ENCODE measurements at regions not wholly inside any gene's neighbourhood (a gene's known extent, or its start where the extent isn't known, plus 50 kb on each side); places are given as distances from the start of the nearest gene placed in this dataset.

DNA sequence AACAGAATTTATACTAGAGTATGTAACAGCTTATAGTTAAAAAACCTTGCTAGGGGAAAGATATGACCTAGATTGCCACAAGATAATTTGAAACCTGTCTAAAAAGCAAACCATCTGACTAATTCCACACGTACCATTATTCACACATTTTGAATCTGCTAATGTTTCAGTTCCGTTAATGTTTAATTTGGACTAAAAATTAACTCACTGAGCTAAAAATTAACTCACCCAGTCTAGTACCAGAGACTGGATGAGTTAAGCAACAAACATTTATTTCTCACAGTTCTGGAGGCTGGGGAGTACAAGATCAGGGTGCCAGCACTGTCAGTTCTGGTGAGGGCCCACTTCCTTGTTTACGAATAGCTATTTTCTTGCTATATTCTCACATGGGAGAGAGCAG is 231.5 kb upstream of the DIAPH2 start:
- Histone ChIP-seq H3K27ac (ENCODE audit: low read depth, low read length) (no peak overlapping the region), H3K4me3 (ENCODE audit: low read depth, low read length) (no peak overlapping the region), H3K27me3 (ENCODE audit: control insufficient read depth, insufficient read depth, low read length) (no peaks in the 10 kb centered on the region), H3K9me3 (ENCODE audit: control insufficient read depth, insufficient read depth, low read length) (no peaks in the 10 kb centered on the region)
- no peak for DNase-seq (ENCODE audit: low read depth, low spot score)
- TF ChIP-seq, protein P1, sequence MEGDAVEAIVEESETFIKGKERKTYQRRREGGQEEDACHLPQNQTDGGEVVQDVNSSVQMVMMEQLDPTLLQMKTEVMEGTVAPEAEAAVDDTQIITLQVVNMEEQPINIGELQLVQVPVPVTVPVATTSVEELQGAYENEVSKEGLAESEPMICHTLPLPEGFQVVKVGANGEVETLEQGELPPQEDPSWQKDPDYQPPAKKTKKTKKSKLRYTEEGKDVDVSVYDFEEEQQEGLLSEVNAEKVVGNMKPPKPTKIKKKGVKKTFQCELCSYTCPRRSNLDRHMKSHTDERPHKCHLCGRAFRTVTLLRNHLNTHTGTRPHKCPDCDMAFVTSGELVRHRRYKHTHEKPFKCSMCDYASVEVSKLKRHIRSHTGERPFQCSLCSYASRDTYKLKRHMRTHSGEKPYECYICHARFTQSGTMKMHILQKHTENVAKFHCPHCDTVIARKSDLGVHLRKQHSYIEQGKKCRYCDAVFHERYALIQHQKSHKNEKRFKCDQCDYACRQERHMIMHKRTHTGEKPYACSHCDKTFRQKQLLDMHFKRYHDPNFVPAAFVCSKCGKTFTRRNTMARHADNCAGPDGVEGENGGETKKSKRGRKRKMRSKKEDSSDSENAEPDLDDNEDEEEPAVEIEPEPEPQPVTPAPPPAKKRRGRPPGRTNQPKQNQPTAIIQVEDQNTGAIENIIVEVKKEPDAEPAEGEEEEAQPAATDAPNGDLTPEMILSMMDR (IDR thresholded peaks at IDR 0.05; ENCODE audit: low read depth, low read length): no peak
- ChIA-PET POLR2A (no interaction called here), CTCF (no interaction called here)

DNA sequence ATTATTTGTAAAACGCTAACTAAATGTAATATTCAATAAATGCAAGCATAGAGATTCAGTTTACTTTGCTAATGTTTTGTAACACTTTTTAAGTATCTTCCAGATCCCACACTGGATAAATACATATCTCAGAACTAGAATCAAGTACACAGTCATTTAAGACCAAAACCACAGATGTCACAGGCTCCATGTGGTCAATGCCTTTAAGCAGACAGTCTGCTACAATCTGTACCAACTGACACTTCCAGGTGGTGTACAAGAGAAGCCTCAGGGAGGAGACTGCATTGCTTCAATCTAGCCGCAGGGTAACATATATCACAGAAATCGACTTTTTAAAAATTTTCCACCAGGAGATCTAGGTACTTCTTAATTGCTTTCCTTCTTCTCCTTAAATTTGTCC is 229.6 kb upstream of the DIAPH2 start:
- CTCF ChIA-PET: no interaction called here
- DNase-seq (ENCODE audit: low read depth, low spot score): no peak

DNA sequence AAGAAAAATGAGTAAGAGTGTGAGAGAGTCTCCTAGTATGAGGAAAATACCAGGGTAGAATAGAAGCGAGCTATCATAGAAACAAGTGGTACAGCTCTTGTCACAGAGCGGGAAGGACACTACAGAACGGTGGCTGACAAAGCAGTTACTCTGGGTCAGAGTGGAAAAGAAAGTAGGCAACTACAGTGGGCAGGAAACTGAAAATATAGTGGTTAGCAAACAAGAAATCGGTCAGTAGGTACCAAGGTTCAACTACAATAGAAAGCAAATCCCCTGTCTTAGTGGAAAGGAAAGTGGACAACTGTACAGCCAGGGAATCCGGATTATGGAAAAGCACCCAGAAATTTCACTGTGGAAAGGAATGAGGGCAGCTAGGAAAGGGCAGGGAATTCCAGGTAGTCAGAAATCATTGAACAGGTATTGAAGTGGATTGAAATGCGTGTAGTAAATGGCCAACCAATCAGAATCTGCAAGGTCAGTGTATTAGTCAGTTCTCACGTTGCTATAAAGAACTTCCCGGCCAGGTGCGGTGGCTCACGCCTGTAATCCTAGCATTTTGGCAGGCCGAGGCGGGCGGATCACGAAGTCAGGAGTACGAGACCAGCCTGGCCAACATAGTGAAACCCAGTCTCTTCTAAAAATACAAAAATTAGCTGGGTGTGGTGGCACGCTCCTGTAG is 219.6 kb upstream of the DIAPH2 start:
- no peak for DNase-seq (ENCODE audit: low read depth, low spot score)
- Histone ChIP-seq H3K27ac (ENCODE audit: low read depth, low read length) (no peak overlapping the region), H3K9me3 (ENCODE audit: control insufficient read depth, insufficient read depth, low read length) (no peaks in the 10 kb centered on the region), H3K27me3 (ENCODE audit: control insufficient read depth, insufficient read depth, low read length) (no peaks in the 10 kb centered on the region), H3K4me3 (ENCODE audit: low read depth, low read length) (no peak overlapping the region)
- ChIA-PET CTCF (no interaction called here), POLR2A (no interaction called here)
- TF ChIP-seq, protein P1 (IDR thresholded peaks at IDR 0.05; ENCODE audit: low read depth, low read length): no peak

More for the DNA sequence above, 229.6 kb upstream of the DIAPH2 start:
- POLR2A ChIA-PET: no interaction called here
- Histone ChIP-seq H3K9me3 (ENCODE audit: control insufficient read depth, insufficient read depth, low read length) (no peaks in the 10 kb centered on the region), H3K27me3 (ENCODE audit: control insufficient read depth, insufficient read depth, low read length) (no peaks in the 10 kb centered on the region), H3K27ac (ENCODE audit: low read depth, low read length) (no peak overlapping the region), H3K4me3 (ENCODE audit: low read depth, low read length) (no peak overlapping the region)
- TF ChIP-seq, protein P1 (IDR thresholded peaks at IDR 0.05; ENCODE audit: low read depth, low read length): no peak

DNA sequence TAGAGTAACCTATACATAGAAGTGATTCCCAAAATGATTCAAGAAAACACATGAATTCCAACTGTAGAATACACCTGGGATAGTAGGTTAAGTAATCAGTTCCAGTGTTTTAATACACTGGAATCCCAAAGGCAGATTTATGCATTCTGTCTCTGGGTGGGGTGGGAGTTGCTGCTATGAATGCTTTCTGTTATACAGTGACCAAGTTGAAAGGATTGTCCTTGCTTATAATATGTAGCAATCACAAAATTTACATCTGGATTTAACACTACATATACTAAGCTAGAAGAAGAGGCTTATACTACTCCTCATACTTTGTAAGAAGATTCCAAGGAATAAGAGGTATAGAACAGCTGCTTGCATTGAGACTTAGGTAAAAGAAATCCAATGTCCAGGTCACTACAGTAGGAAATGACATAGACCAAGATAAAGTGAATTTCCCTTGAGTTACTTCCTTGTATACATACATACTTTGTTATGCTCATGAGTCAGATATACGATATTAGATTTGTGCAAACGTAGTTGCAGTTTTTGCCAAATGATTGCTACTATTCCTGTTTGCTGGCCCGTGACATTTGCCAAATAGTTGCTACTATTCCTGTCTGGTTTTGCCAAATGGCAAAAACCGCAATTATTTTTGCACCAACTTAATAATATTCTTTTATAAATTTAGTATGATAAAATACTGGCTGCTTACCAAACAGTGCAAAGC is 210.5 kb upstream of the DIAPH2 start:
- ChIA-PET CTCF (no interaction called here), POLR2A (no interaction called here)
- TF ChIP-seq, protein P1 (IDR thresholded peaks at IDR 0.05; ENCODE audit: low read depth, low read length): no peak
- H3K27me3 ChIP-seq (ENCODE audit: control insufficient read depth, insufficient read depth, low read length): no peaks in the 10 kb centered on the region
- no peaks in the 10 kb centered on the region for H3K9me3 ChIP-seq (ENCODE audit: control insufficient read depth, insufficient read depth, low read length)
- DNase-seq (ENCODE audit: low read depth, low spot score): no peak
- no peak overlapping the region for H3K27ac ChIP-seq (ENCODE audit: low read depth, low read length)
- no peak overlapping the region for H3K4me3 ChIP-seq (ENCODE audit: low read depth, low read length)

DNA sequence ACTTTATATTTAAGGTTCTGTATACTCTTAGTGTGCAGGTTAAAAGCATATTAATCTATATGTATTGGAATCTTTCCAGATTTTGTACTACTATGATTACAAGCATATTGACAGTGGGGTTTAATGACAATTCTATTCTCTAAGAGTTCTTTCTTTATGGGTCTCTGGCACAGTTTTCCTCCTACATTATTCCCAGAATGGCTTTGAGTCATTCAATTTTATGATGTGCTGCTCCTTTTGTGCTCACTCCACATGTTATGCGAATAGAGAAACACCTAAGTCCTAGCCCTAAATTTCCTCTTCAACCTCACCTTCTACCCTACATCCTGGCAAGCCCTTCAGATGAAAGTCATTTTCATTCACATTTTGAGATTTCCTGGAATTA is 209.9 kb upstream of the DIAPH2 start:
- no peak for DNase-seq (ENCODE audit: low read depth, low spot score)
- H3K27ac ChIP-seq (ENCODE audit: low read depth, low read length): no peak overlapping the region
- H3K4me3 ChIP-seq (ENCODE audit: low read depth, low read length): no peak overlapping the region
- POLR2A ChIA-PET: no interaction called here
- H3K9me3 ChIP-seq (ENCODE audit: control insufficient read depth, insufficient read depth, low read length): no peaks in the 10 kb centered on the region
- CTCF ChIA-PET: no interaction called here
- TF ChIP-seq, protein P1 (IDR thresholded peaks at IDR 0.05; ENCODE audit: low read depth, low read length): no peak
- no peaks in the 10 kb centered on the region for H3K27me3 ChIP-seq (ENCODE audit: control insufficient read depth, insufficient read depth, low read length)

All from AG04450 (cell line).